Activated T-cell treated with anti-CD3 and anti-CD28 coated beads for 1 hour (primary cell): ENCODE measurements at regions not wholly inside any gene's neighbourhood (a gene's known extent, or its start where the extent isn't known, plus 50 kb on each side); places are given as distances from the start of the nearest gene placed in this dataset.

Experiments used
- DNase-seq: peaks from one replicate; pipeline ENCODE4 v3.0.0-alpha.2; 2020; ENCODE audit warnings: low read depth

- no peak for DNase-seq
Measured at GRCh38 chr3:177992993-177993970, 543.0 kb upstream of the KCNMB2 start.

- DNase-seq, result no peak
Measured at GRCh38 chr3:177994976-177995375, 541.3 kb upstream of the KCNMB2 start.

GRCh38 chr3:177995381-177996085 lies 540.7 kb upstream of the KCNMB2 start:
- DNase-seq, result no peak

- no peak for DNase-seq
Measured at GRCh38 chr3:178001670-178002101, 534.5 kb upstream of the KCNMB2 start.

- DNase-seq, result no peak
Measured at GRCh38 chr3:178002113-178002512, 534.1 kb upstream of the KCNMB2 start.

GRCh38 chr3:178003756-178004155 lies 532.5 kb upstream of the KCNMB2 start:
- DNase-seq, result no peak

GRCh38 chr3:178005961-178006360 lies 530.3 kb upstream of the KCNMB2 start:
- DNase-seq, result no peak

GRCh38 chr3:178010306-178010705 lies 525.9 kb upstream of the KCNMB2 start:
- no peak for DNase-seq

- no peak for DNase-seq
Measured at GRCh38 chr3:178019645-178020044, 516.6 kb upstream of the KCNMB2 start.

GRCh38 chr3:178022599-178022998 lies 513.6 kb upstream of the KCNMB2 start:
- no peak for DNase-seq

- no peak for DNase-seq
Measured at GRCh38 chr3:178028933-178029332, 507.3 kb upstream of the KCNMB2 start.

GRCh38 chr3:178036451-178037144 lies 499.6 kb upstream of the KCNMB2 start:
- no peak for DNase-seq

- no peak for DNase-seq
Measured at GRCh38 chr3:178041931-178042330, 494.3 kb upstream of the KCNMB2 start.

GRCh38 chr3:178042376-178042775 lies 493.9 kb upstream of the KCNMB2 start:
- no peak for DNase-seq

GRCh38 chr3:178043084-178043483 lies 493.2 kb upstream of the KCNMB2 start:
- no peak for DNase-seq

- no peak for DNase-seq
Measured at GRCh38 chr3:178044320-178044719, 491.9 kb upstream of the KCNMB2 start.

GRCh38 chr3:178047496-178047895 lies 488.7 kb upstream of the KCNMB2 start:
- DNase-seq, result no peak

- no peak for DNase-seq
Measured at GRCh38 chr3:178048768-178049167, 487.5 kb upstream of the KCNMB2 start.

GRCh38 chr3:178054471-178054870 lies 481.8 kb upstream of the KCNMB2 start:
- DNase-seq, result no peak

GRCh38 chr3:178055939-178056338 lies 480.3 kb upstream of the KCNMB2 start:
- DNase-seq, result no peak

GRCh38 chr3:178056868-178057267 lies 479.4 kb upstream of the KCNMB2 start:
- no peak for DNase-seq

- no peak for DNase-seq
Measured at GRCh38 chr3:178058629-178059028, 477.6 kb upstream of the KCNMB2 start.

GRCh38 chr3:178059119-178059518 lies 477.1 kb upstream of the KCNMB2 start:
- no peak for DNase-seq
